IMR-90 (cell line): ENCODE measurements at regions not wholly inside any gene's neighbourhood (a gene's known extent, or its start where the extent isn't known, plus 50 kb on each side); places are given as distances from the start of the nearest gene placed in this dataset.

ENCODE experiments used
- ATAC-seq: fragments of 200-7000 bp; cut with Tn5 transposase; 2 replicates; pipeline ENCODE4 v1.9.1; 2020; ENCODE audit warnings: low read depth, mild to moderate bottlenecking, moderate library complexity
- BruUV-seq: library from RNA; stranded (reverse); fragments of 400-500 nt; replicated peaks from 2 replicates; lab custom pipeline; 2021; lab: Mats Ljungman, UMichigan
- CTCF ChIA-PET: fragments of 300-600 bp; formaldehyde crosslinking; extraction: SDS; loops from one replicate; lab custom pipeline; 2021; ENCODE audit warnings: antibody characterized with exemption; lab: Yijun Ruan, JAX
- POLR2A ChIA-PET: fragments of 300-600 bp; sonication (Branson Sonifier 250); formaldehyde crosslinking; loops from one replicate; lab custom pipeline; 2022; ENCODE audit warnings: antibody characterized with exemption; ENCODE audit not compliant: unreplicated experiment; lab: Charles Lee
- DNase-seq: peaks from one replicate; pipeline ENCODE4 v3.0.0; 2013
- H2AFZ ChIP-seq: replicated peaks from 2 replicates; pipeline ENCODE3; 2013; ENCODE audit warnings: low read length, mild to moderate bottlenecking; ENCODE audit not compliant: poor library complexity
- H2AK5ac ChIP-seq: 2 replicates; pipeline ENCODE4 v1.6.1; 2013; ENCODE audit warnings: low read depth, low read length, inconsistent platforms
- H2AK9ac ChIP-seq: replicated peaks from 2 replicates; pipeline ENCODE3; 2013; ENCODE audit warnings: mild to moderate bottlenecking, low read depth, low read length, moderate library complexity; ENCODE audit not compliant: poor library complexity
- H2BK120ac ChIP-seq: 2 replicates; pipeline ENCODE4 v1.6.1; 2013; ENCODE audit warnings: low read depth, low read length, inconsistent platforms
- H2BK15ac ChIP-seq: 3 replicates; pipeline ENCODE4 v1.6.1; 2013; ENCODE audit warnings: low read depth, low read length, inconsistent platforms
- H2BK20ac ChIP-seq: 2 replicates; pipeline ENCODE4 v1.6.1; 2013; ENCODE audit warnings: low read depth, mild to moderate bottlenecking, inconsistent platforms, low read length, moderate library complexity
- H2BK5ac ChIP-seq: 2 replicates; pipeline ENCODE4 v1.6.1; 2013; ENCODE audit warnings: mild to moderate bottlenecking, low read depth, low read length, inconsistent platforms; ENCODE audit not compliant: poor library complexity, severe bottlenecking
- H3K14ac ChIP-seq: replicated peaks from 2 replicates; pipeline ENCODE4 v1.6.1; 2013; ENCODE audit warnings: low read depth, low read length, inconsistent platforms
- H3K18ac ChIP-seq: 2 replicates; pipeline ENCODE4 v1.6.1; 2013; ENCODE audit warnings: low read depth, low read length, control low read depth
- H3K23ac ChIP-seq: 2 replicates; pipeline ENCODE4 v1.6.1; 2013; ENCODE audit warnings: low read depth, low read length, inconsistent platforms
- H3K27ac ChIP-seq: 2 replicates; pipeline ENCODE4 v1.5.1; 2013; ENCODE audit warnings: mild to moderate bottlenecking, control low read depth, low read length; ENCODE audit not compliant: insufficient read depth
- H3K27me3 ChIP-seq: 2 replicates; pipeline ENCODE4 v1.6.1; 2013; ENCODE audit warnings: low read length; ENCODE audit not compliant: control insufficient read depth, insufficient read depth
- H3K36me3 ChIP-seq: 2 replicates; pipeline ENCODE4 v1.6.1; 2013; ENCODE audit warnings: low read length, mixed read lengths; ENCODE audit not compliant: control insufficient read depth, insufficient read depth
- H3K4ac ChIP-seq: 2 replicates; pipeline ENCODE4 v1.6.1; 2013; ENCODE audit warnings: low read depth, low read length, inconsistent platforms
- H3K4me1 ChIP-seq: 2 replicates; pipeline ENCODE4 v1.6.1; 2013; ENCODE audit warnings: low read length, mixed read lengths; ENCODE audit not compliant: control insufficient read depth, insufficient read depth
- H3K4me2 ChIP-seq: 2 replicates; pipeline ENCODE4 v1.6.1; 2013; ENCODE audit warnings: low read depth, mild to moderate bottlenecking, control low read depth, low read length, moderate library complexity
- H3K4me3 ChIP-seq: 2 replicates; pipeline ENCODE4 v1.5.1; 2013; ENCODE audit warnings: low read depth, mild to moderate bottlenecking, control low read depth, low read length, moderate library complexity; ENCODE audit not compliant: insufficient read depth
- H3K56ac ChIP-seq: 2 replicates; pipeline ENCODE4 v1.6.1; 2013; ENCODE audit warnings: low read length, inconsistent platforms; ENCODE audit not compliant: insufficient read depth; ENCODE audit errors: extremely low read depth
- H3K79me1 ChIP-seq, 2 experiments: 2 replicates each; pipeline ENCODE4 v1.6.1; 2013; ENCODE audit warnings: low read length in 2 of 2, inconsistent platforms in 1 of 2, low read depth in 1 of 2
- H3K9ac ChIP-seq: 2 replicates; pipeline ENCODE4 v1.6.1; 2013; ENCODE audit warnings: low read depth, low read length, control low read depth
- H3K9me1 ChIP-seq: 2 replicates; pipeline ENCODE4 v1.6.1; 2013; ENCODE audit warnings: low read length, inconsistent platforms; ENCODE audit not compliant: insufficient read depth
- H3K9me3 ChIP-seq: 2 replicates; pipeline ENCODE4 v1.6.1; 2013; ENCODE audit warnings: low read length; ENCODE audit not compliant: control insufficient read depth, insufficient read depth
- H4K20me1 ChIP-seq: 2 replicates; pipeline ENCODE4 v1.6.1; 2013; ENCODE audit warnings: low read length, inconsistent platforms; ENCODE audit not compliant: insufficient read depth
- H4K5ac ChIP-seq: 2 replicates; pipeline ENCODE4 v1.6.1; 2013; ENCODE audit warnings: mild to moderate bottlenecking, low read depth, low read length, control low read depth
- H4K8ac ChIP-seq, 2 experiments: 2 replicates each; pipeline ENCODE4 v1.6.1; 2013; ENCODE audit warnings: low read depth in 2 of 2, low read length in 2 of 2, control low read depth in 1 of 2, inconsistent platforms in 1 of 2
- H4K91ac ChIP-seq: 2 replicates; pipeline ENCODE4 v1.6.1; 2013; ENCODE audit warnings: low read depth, low read length, inconsistent platforms; ENCODE audit not compliant: insufficient read depth
- MAZ ChIP-seq: IDR thresholded peaks from 2 replicates; pipeline ENCODE4 v1.6.1; 2012; ENCODE audit warnings: low read depth, mild to moderate bottlenecking, low read length, improper control_type of control experiment, moderate library complexity, borderline replicate concordance
- POLR2A ChIP-seq: IDR thresholded peaks from 2 replicates; pipeline ENCODE4 v1.6.1; 2012; ENCODE audit warnings: mild to moderate bottlenecking, low read depth, low read length
- WGBS, 2 experiments: methylation state at CpG; one replicate each; pipeline versions ENCODE4 v1.1.5 to v1.1.7; 2013; ENCODE audit warnings: missing lambda C conversion rate in 2 of 2; ENCODE audit not compliant: insufficient read length in 1 of 2; ENCODE audit errors: extremely low coverage in 2 of 2; 5-methylcytosine and 5-hydroxymethylcytosine counted together
- dilution Hi-C: fragments of 300-500 bp; cut with HindIII; formaldehyde crosslinking; loops from one replicate; pipeline ENCODE4 v1.14.3; 2018; ENCODE audit warnings: low sequenced_read_pairs; ENCODE audit not compliant: unreplicated experiment
- in situ Hi-C: fragments of 300-500 bp; cut with MboI; formaldehyde crosslinking; loops from 3 replicates; pipeline ENCODE4 v1.14.3; 2019; ENCODE audit warnings: low sequenced_read_pairs, inconsistent platforms, mixed read lengths
- intact Hi-C: fragments of 100-400 bp; cut with micrococcal nuclease; formaldehyde crosslinking; loops from 2 replicates; pipeline ENCODE4 v1.10.0; 2022
- TF ChIP-seq, protein P1 (sequence below): fragments of 150-350 bp; IDR thresholded peaks from 2 replicates; pipeline ENCODE4 v1.6.1; 2016; ENCODE audit warnings: low read depth, mild to moderate bottlenecking, low read length, moderate library complexity, borderline replicate concordance

DNA sequence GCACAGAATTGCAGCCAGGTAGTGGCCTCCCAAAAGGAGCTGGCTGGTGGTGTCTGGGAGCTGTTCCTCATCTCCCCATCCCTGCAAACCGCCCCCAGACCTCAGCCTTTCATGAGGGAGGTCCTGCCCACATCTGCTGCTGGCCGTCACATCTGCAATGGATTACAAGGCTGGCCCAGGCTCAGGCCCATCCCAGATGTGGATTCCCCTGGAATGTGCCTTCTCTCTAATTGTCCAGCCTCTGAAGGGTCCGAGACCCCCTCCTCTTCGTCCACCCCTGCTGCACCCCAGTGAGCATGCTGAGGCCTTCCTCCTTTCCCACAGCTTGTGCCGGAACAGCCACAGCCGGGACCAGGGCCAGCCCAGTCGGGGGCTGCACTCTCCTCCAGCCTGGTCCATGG, 115.0 kb upstream of the NALF2 start:
- no peaks in the 10 kb centered on the region for H3K36me3 ChIP-seq
- in situ Hi-C loops (loop anchor here (10.0 to 25.0 kb wide), 3 partner anchors 98 to 1202 kb away; partner anchors contain the start of gene EFNB1), intact Hi-C loops (loop anchor here (5.0 to 10.0 kb wide), 3 partner anchors 102 to 1192 kb away; no protein-coding TSS in a partner anchor), dilution Hi-C loops (no loop called here)
- no peaks in the 10 kb centered on the region for H3K9me1 ChIP-seq
- H4K8ac ChIP-seq: no peak overlapping the region
- no peak overlapping the region for H4K5ac ChIP-seq
- H3K9me3 ChIP-seq: no peaks in the 10 kb centered on the region
- H2AK9ac ChIP-seq: no peak overlapping the region
- H3K4ac ChIP-seq: no peak overlapping the region
- no peak overlapping the region for H3K14ac ChIP-seq
- WGBS, 2 experiments: no CpG with 5 or more reads among the region's 7 CpGs
- H4K91ac ChIP-seq: no peak overlapping the region
- H2AK5ac ChIP-seq: no peak overlapping the region
- ATAC-seq: no peak
- no peak overlapping the region for H3K56ac ChIP-seq
- H2BK15ac ChIP-seq: no peak overlapping the region
- ChIA-PET CTCF (no interaction called here), POLR2A (no interaction called here)
- no peak overlapping the region for H3K9ac ChIP-seq
- H3K27ac ChIP-seq: no peak overlapping the region
- H4K20me1 ChIP-seq: no peaks in the 10 kb centered on the region
- no peak for TF ChIP-seq MAZ
- TF ChIP-seq, protein P1, sequence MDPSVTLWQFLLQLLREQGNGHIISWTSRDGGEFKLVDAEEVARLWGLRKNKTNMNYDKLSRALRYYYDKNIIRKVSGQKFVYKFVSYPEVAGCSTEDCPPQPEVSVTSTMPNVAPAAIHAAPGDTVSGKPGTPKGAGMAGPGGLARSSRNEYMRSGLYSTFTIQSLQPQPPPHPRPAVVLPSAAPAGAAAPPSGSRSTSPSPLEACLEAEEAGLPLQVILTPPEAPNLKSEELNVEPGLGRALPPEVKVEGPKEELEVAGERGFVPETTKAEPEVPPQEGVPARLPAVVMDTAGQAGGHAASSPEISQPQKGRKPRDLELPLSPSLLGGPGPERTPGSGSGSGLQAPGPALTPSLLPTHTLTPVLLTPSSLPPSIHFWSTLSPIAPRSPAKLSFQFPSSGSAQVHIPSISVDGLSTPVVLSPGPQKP: no peak
- no peak for TF ChIP-seq POLR2A
- no peak overlapping the region for H3K23ac ChIP-seq
- no peaks in the 10 kb centered on the region for H3K4me1 ChIP-seq
- no peak overlapping the region for H2BK120ac ChIP-seq
- no peak overlapping the region for H2BK20ac ChIP-seq
- H3K18ac ChIP-seq: no peak overlapping the region
- H2AFZ ChIP-seq: no peak overlapping the region
- peaks cover 54% of the 10 kb centered on the region for H3K27me3 ChIP-seq
- H3K79me1 ChIP-seq: no peaks in the 10 kb centered on the region
- BruUV-seq: no TSS peak
- no peak overlapping the region for H2BK5ac ChIP-seq
- no peak for DNase-seq
- H3K4me2 ChIP-seq: no peak overlapping the region
- no peak overlapping the region for H3K4me3 ChIP-seq
